HG03558 (cell line): ENCODE measurements at regions not wholly inside any gene's neighbourhood (a gene's known extent, or its start where the extent isn't known, plus 50 kb on each side); places are given as distances from the start of the nearest gene placed in this dataset.
"Not testable (repeated sequence)": the region's sequence is repeated elsewhere in the genome, so short reads cannot be mapped to it uniquely, and the experiment has no call there.

Source experiments
- ATAC-seq: cut with Tn5 transposase; IDR thresholded peaks from one replicate; pipeline ENCODE4 v1.9.1; 2021; ENCODE audit warnings: moderate number of reproducible peaks; ENCODE audit not compliant: unreplicated experiment; ENCODE audit errors: extremely low read depth

- ATAC-seq = no peak
Measured at GRCh38 chr6:167661552-167662044, 165.1 kb upstream of the AFDN start.

- no peak for ATAC-seq
Measured at GRCh38 chr6:167662075-167662880, 164.4 kb upstream of the AFDN start.

GRCh38 chr6:167662881-167663205, 163.9 kb upstream of the AFDN start:
- ATAC-seq = no peak

- ATAC-seq = no peak
Measured at GRCh38 chr6:167663316-167663715, 163.4 kb upstream of the AFDN start.

- no peak for ATAC-seq
Measured at GRCh38 chr6:167663784-167664443, 162.8 kb upstream of the AFDN start.

GRCh38 chr6:167664678-167665660, 161.7 kb upstream of the AFDN start:
- no peak for ATAC-seq

- no peak for ATAC-seq
Measured at GRCh38 chr6:167665698-167666330, 160.9 kb upstream of the AFDN start.

- no peak for ATAC-seq
Measured at GRCh38 chr6:167666571-167667203, 160.0 kb upstream of the AFDN start.

- no peak for ATAC-seq
Measured at GRCh38 chr6:167667204-167668018, 159.3 kb upstream of the AFDN start.

- ATAC-seq = no peak
Measured at GRCh38 chr6:167668019-167668753, 158.5 kb upstream of the AFDN start.

GRCh38 chr6:167668754-167669552, 157.8 kb upstream of the AFDN start:
- no peak for ATAC-seq

- ATAC-seq = no peak
Measured at GRCh38 chr6:167669553-167669849, 157.2 kb upstream of the AFDN start.

GRCh38 chr6:167669870-167670802, 156.6 kb upstream of the AFDN start:
- ATAC-seq = no peak

- ATAC-seq = no peak
Measured at GRCh38 chr6:167670938-167671338, 155.8 kb upstream of the AFDN start.

- not testable (repeated sequence) for ATAC-seq
Measured at GRCh38 chr6:167671379-167671976, 155.2 kb upstream of the AFDN start.
